Kidney tubule cell (primary cell): ENCODE measurements at regions not wholly inside any gene's neighbourhood (a gene's known extent, or its start where the extent isn't known, plus 50 kb on each side); places are given as distances from the start of the nearest gene placed in this dataset.

Source experiments
- DNase-seq: peaks from one replicate; pipeline ENCODE4 v3.0.0-alpha.2; 2018; ENCODE audit warnings: low spot score

GRCh38 chr6:28737750-28738395 is 185.9 kb downstream of the TRIM27 start:
- no peak for DNase-seq

- DNase-seq: no peak
These were observed 185.4 kb downstream of the TRIM27 start for GRCh38 chr6:28738396-28738765.

GRCh38 chr6:28741363-28741762 is 182.4 kb downstream of the TRIM27 start:
- DNase-seq: no peak

GRCh38 chr6:28742668-28743270 is 181.0 kb downstream of the TRIM27 start:
- peak; percentile 91 for DNase-seq

GRCh38 chr6:28743271-28743789 is 180.5 kb downstream of the TRIM27 start:
- no peak for DNase-seq

GRCh38 chr6:28747083-28747630 is 176.6 kb downstream of the TRIM27 start:
- no peak for DNase-seq

GRCh38 chr6:28747631-28748157 is 176.1 kb downstream of the TRIM27 start:
- peak; percentile 96 for DNase-seq

- no peak for DNase-seq
These were observed 175.6 kb downstream of the TRIM27 start for GRCh38 chr6:28748192-28748591.

GRCh38 chr6:28750926-28751458 is 172.8 kb downstream of the TRIM27 start:
- DNase-seq: no peak

GRCh38 chr6:28751514-28751913 is 172.3 kb downstream of the TRIM27 start:
- DNase-seq: no peak

- no peak for DNase-seq
These were observed 171.8 kb downstream of the TRIM27 start for GRCh38 chr6:28751963-28752350.

GRCh38 chr6:28757429-28758045 is 166.2 kb downstream of the TRIM27 start:
- peak; percentile 47 for DNase-seq

- DNase-seq: peak; percentile 84
These were observed 165.6 kb downstream of the TRIM27 start for GRCh38 chr6:28758046-28758817.

- no peak for DNase-seq
These were observed 165.0 kb downstream of the TRIM27 start for GRCh38 chr6:28758818-28759235.

GRCh38 chr6:28764014-28764723 is 159.6 kb downstream of the TRIM27 start:
- peak; percentile 31 for DNase-seq

- no peak for DNase-seq
These were observed 159.0 kb downstream of the TRIM27 start for GRCh38 chr6:28764761-28765282.

- no peak for DNase-seq
These were observed 157.8 kb downstream of the TRIM27 start for GRCh38 chr6:28765978-28766351.

GRCh38 chr6:28766426-28766825 is 157.4 kb downstream of the TRIM27 start:
- no peak for DNase-seq

GRCh38 chr6:28767133-28767532 is 156.7 kb downstream of the TRIM27 start:
- DNase-seq: no peak

GRCh38 chr6:28767691-28768090 is 156.1 kb downstream of the TRIM27 start:
- DNase-seq: no peak
